Hematopoietic multipotent progenitor cell treated with erythropoietin and hydrocortisone succinate and interleukin-3 and kit ligand, for 15 days (in vitro differentiated cells): ENCODE measurements at regions not wholly inside any gene's neighbourhood (a gene's known extent, or its start where the extent isn't known, plus 50 kb on each side); places are given as distances from the start of the nearest gene placed in this dataset.

Source experiments
- DNase-seq: peaks from one replicate; pipeline ENCODE4 v3.0.0-alpha.2; 2015; ENCODE audit warnings: low spot score

GRCh38 chr3:83895892-83896291, 1062.9 kb upstream of the CADM2 start:
- no peak for DNase-seq

GRCh38 chr3:83902787-83903533, 1055.8 kb upstream of the CADM2 start:
- no peak for DNase-seq

- DNase-seq = no peak
Measured at GRCh38 chr3:83913381-83913780, 1045.4 kb upstream of the CADM2 start.

DNA sequence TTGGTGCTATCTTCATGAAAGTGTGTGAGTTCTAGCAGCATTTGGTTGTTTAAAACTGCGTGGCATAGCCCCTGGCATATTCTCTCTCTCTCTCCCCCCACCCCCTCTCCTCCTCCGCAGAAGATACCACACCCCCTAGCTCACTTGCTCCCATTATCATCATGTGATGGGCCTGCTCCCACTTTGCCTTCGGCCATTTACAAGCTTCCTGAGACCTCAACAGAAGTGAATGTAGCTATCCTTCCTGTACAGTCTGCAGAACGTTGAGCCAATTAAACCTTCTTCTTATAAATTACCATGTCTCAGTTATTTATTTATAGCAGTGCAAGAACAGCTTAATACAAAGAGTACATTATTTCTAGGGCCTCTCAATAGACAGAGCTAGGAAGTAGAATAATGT, 1032.5 kb upstream of the CADM2 start:
- DNase-seq = no peak

GRCh38 chr3:83928391-83928790, 1030.4 kb upstream of the CADM2 start:
- DNase-seq = peak; percentile 28

DNA sequence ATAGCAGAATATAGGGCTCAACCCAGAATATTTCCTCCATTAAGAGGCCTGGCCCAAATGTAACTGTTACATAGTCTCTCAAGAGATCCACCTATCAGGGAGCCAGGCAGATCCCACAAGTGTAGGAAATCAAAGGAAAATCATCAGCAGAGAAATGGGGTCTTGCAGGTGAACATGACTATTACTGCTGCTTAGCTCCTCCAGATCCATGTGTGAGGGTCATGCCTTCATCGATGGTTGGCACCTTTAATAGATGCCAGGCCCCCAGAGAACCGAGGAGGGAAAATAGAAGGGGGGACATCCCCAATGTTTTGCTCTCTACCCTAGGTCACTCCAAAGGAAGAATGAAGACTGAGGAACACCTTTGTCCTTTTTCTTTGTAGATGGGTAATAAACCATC, 1029.9 kb upstream of the CADM2 start:
- DNase-seq = no peak

DNA sequence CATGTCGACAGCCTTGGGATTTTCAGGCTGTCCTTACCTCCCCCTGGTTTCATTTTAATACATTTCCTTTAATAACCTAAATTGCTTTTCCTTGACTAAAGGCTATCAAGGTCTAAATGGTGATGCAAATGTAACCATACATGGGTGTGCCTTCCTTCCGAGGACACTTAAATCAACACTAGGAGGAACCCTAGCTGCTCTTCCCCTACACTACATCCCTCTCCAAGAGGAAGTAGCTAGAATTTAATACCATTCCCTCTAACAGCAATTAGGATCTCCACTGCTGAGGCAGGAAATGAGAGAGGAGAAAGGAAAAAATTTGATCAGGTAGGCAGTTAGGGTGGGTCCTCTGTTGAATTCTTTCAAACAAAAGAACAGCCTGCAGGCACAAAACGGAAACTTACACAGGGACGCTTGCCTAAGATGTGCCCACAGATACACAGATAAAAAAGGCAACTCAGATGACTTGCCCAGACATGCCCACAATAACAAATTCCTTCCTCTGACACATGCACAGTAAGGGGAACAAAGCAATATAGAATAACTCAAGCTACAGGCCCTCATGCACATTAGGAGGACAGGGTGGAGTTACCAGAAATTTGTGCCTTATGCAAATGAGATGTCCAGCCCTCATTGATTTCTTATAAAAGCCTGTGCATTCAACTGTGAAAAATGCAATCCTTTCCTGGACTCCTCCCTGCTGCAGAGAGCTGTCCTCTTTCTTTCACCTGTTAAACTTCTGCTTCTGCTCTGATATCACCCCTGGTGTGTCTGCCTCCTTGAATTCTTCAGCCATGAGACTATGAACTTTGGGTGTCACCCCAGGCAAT, 1024.4 kb upstream of the CADM2 start:
- DNase-seq = no peak

DNA sequence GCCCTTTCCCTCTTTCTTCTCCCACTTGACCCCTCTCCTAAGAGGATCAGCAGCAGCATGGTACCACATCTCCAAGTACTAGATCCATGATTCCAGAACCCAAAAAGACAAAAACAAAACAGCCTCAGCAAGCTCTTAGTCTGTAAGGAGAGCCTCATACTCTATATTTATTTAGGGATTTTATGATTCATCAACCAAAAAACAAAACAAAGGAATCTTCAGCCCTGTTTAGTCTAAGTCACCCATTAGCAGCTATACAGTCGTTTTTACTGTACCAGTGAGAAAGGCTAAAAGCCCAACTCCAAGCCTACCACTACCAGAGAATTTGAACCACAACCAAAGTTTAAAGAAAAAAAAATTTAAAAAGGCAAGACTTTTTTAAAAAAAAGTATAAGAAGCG, 1020.3 kb upstream of the CADM2 start:
- no peak for DNase-seq

DNA sequence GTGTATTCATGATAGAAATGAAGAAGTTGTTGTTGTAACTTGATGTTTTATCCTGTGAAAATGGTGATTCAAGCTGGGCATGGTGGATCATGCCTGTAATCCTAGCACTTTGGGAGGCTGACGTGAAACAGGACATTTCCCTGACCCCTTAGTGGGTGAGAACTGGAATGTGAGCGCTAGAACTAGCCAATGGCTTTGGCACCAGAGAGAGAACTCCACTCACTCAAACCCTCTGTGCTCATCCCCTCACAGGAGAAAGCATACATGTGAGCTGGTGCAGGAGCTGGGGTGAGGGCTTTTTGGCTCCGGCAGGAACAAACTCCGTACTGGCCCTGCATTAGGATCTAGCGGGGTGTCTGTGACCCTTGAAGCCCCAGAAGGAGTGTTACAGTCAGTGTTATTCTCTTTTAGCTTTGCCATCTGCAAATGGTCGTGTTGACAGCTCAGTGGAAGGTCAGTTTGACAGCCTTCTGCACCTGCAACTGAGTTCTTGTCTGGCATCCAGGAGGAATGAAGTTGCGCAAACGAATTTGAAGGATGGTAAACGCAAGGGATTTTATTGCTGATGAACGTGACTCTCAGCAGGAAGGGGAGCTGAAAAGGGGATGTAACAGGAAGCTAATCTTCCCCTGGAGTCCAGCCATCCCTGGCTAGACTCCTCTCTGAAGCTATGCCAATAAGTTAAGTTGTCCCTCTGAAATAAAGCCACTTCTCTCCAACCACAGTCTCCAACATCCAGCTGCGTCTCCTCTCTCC, 1016.6 kb upstream of the CADM2 start:
- no peak for DNase-seq

DNA sequence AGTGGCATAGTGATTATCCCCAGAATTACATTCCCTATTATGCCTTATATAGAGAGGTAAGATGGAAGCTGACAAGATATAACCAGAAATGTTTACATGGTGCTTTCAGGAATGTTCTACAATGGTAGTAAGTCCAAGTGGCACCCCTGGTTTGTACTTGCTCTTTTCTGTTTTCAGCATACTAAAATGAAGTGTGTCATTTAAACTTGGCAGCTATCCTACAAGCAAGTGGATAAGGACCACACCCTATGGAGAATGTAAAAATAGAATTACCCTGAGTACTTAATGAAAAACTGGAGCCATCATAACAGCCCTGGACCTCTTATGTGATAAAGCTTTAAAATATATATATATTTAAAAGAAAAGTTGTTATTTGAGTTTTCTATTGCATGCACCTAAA, 1012.7 kb upstream of the CADM2 start:
- DNase-seq = no peak

- DNase-seq = no peak
Measured at GRCh38 chr3:83946554-83946953, 1012.2 kb upstream of the CADM2 start.

GRCh38 chr3:83948771-83949170, 1010.0 kb upstream of the CADM2 start:
- no peak for DNase-seq

- no peak for DNase-seq
Measured at GRCh38 chr3:83953417-83954089, 1005.2 kb upstream of the CADM2 start.

- no peak for DNase-seq
Measured at GRCh38 chr3:83956431-83956830, 1002.4 kb upstream of the CADM2 start.

DNA sequence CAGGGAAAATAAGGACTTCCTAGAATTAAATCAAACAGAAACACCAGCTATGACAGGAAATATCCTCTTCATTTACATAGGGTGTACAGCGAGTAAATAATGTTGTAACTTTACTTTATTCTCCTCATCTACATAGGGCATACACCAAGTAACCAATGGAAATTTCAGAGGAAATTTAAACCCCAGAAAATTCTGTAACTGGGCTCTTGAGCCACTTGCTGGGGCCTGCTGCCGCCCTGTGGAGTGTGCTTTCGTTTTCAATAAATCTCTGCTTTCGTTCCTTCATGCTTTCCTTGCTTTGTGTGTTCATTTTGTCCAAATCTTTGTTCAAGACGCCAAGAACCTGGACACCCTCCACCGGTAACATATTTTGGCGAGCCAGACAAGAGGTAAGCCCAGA, 990.4 kb upstream of the CADM2 start:
- DNase-seq = no peak

DNA sequence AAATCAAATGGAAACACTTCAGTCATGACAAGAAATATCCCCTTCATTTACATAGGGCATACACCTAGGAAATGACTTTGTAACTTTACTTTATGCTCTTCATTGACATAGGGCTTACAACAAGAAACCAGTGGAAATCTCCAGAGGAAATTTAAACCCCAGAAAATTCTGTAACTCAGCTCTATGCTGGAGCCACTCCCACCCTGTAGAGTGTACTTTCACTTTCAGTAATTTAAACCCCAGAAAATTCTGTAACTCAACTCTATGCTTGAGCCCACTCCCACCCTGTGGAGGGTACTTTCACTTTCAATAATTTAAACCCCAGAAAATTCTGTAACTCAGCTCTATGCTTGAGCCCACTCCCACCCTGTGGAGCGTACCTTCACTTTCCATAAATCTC, 987.1 kb upstream of the CADM2 start:
- no peak for DNase-seq

- DNase-seq = no peak
Measured at GRCh38 chr3:84008623-84009022, 950.2 kb upstream of the CADM2 start.

GRCh38 chr3:84023842-84024241, 934.9 kb upstream of the CADM2 start:
- no peak for DNase-seq

DNA sequence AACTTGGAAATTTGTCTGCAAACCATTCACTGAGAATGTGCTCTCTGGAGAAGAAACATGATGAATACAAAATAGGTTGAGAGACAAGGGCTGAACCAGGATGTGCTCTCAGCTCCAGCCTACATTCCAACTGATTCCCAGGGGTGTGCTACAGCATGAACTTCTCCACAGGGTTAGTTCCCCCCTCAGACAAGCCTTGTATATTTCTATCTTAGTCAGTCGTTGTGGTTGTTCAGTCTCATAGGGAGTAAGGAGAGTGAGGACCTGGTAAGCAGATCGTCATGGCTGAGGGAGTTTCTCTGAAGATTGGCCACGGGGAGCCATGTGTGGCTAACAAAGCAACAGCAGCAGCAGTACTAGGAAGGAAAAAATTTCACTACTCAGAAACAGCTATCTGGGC, 919.7 kb upstream of the CADM2 start:
- no peak for DNase-seq

DNA sequence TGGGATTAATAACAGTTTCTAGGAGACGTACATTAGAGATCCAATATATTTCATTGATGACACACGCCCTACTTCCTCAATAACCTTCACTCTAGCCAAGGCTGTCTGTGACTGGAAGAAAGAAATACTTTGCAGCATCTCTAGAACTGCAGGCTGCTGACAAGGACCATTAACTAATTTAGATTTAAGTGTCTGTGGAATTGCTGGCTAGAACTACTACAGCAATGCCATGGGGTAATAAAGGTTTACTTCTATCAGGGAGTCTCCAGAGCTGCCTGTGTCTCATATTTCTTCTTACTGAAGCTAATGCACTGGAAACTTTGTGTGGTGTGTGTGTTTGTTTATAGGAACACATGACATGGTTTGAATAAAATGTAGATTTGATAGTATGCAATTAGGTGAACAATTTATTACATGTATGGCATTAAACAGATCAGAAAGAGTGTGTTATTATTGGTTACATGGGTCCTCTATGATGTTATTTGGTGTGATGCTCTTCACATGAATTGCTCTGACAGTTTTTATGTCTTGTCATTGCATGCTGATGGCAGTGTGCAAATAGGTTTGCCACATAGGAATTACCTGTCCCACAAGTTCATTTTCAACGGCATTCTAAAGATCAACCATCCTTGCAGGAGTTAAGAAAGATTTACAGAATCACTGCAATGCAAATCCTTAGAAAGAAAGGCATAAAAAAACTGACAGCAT, 916.2 kb upstream of the CADM2 start:
- no peak for DNase-seq

- DNase-seq = no peak
Measured at GRCh38 chr3:84066915-84067314, 891.9 kb upstream of the CADM2 start.

DNA sequence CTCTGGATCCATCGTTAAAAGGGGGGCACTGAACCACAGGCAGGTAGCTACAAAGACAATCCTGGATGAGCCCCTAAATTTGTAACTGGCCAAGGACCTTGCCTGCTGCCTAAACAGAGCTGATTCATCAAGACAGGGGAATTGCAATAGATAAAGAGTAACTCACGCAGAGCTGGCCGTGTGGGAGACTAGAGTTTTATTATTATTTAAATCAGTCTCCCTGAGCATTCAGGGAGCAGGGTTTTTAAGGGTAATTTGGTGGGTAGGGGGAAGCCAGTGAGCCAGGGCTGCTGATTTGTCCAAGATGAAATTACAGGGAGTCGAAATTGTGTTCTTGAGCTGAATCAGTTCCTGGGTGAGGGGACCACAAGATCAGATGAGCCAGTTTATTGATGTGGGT, 885.1 kb upstream of the CADM2 start:
- DNase-seq = no peak
